ENCODE measurements at regions not wholly inside any gene's neighbourhood (a gene's known extent, or its start where the extent isn't known, plus 50 kb on each side); places are given as distances from the start of the nearest gene placed in this dataset.

- no peak overlapping the region for H3K9ac ChIP-seq
- H3K4me2 ChIP-seq (ENCODE audit: unreplicated experiment): no peak overlapping the region
- H3K27me3 ChIP-seq (replicated peaks; ENCODE audit: insufficient read depth): no peaks in the 10 kb centered on the region
- H3K27ac ChIP-seq: no peak overlapping the region
- no peaks in the 10 kb centered on the region for H3K9me2 ChIP-seq (ENCODE audit: insufficient read depth)
- H3K4me3 ChIP-seq: no peak overlapping the region
- H2AFZ ChIP-seq: no peak overlapping the region
- no peaks in the 10 kb centered on the region for H3F3A ChIP-seq (ENCODE audit: insufficient read depth)
- TF ChIP-seq EZH2 (IDR thresholded peaks at IDR 0.05; ENCODE audit: insufficient read depth, poor library complexity, severe bottlenecking) (no peak), EZH2phosphoT487 (IDR thresholded peaks at IDR 0.05; ENCODE audit: insufficient read depth, low read depth) (no peak)
- WGBS, 2 experiments (ENCODE audit: low coverage in 1 of 2, low lambda C conversion rate in 2 of 2, missing lambda C conversion rate in 2 of 2): 81 to 87% methylated on average over 10 of the region's 10 CpGs
- H3K4me1 ChIP-seq (ENCODE audit: insufficient read depth): no peaks in the 10 kb centered on the region
- in situ Hi-C loops (cut with MboI): no loop called here
- no peaks in the 10 kb centered on the region for H3K79me2 ChIP-seq (ENCODE audit: insufficient read depth)
- DNase-seq: no peak
- no peaks in the 10 kb centered on the region for H3K36me3 ChIP-seq (ENCODE audit: low read depth)
- no peaks in the 10 kb centered on the region for H3K9me3 ChIP-seq (ENCODE audit: low read depth)
- no peaks in the 10 kb centered on the region for H4K20me1 ChIP-seq (ENCODE audit: insufficient read depth)
These were observed 113.0 kb downstream of the LITAF start for GRCh38 chr16:11473728-11474127.

GRCh38 chr16:11474617-11475291, 112.0 kb downstream of the LITAF start:
- Histone ChIP-seq H3K27me3 (replicated peaks; ENCODE audit: insufficient read depth) (no peaks in the 10 kb centered on the region), H3K4me2 (ENCODE audit: unreplicated experiment) (no peak overlapping the region), H3K9ac (no peak overlapping the region), H2AFZ (no peak overlapping the region), H3K36me3 (ENCODE audit: low read depth) (no peaks in the 10 kb centered on the region), H3F3A (ENCODE audit: insufficient read depth) (no peaks in the 10 kb centered on the region), H3K4me1 (ENCODE audit: insufficient read depth) (no peaks in the 10 kb centered on the region), H4K20me1 (ENCODE audit: insufficient read depth) (no peaks in the 10 kb centered on the region), H3K27ac (no peak overlapping the region), H3K9me2 (ENCODE audit: insufficient read depth) (no peaks in the 10 kb centered on the region), H3K9me3 (ENCODE audit: low read depth) (no peaks in the 10 kb centered on the region), H3K4me3 (no peak overlapping the region), H3K79me2 (ENCODE audit: insufficient read depth) (no peaks in the 10 kb centered on the region)
- no peak for DNase-seq
- TF ChIP-seq EZH2phosphoT487 (IDR thresholded peaks at IDR 0.05; ENCODE audit: insufficient read depth, low read depth): no peak
- no peak for TF ChIP-seq EZH2 (IDR thresholded peaks at IDR 0.05; ENCODE audit: insufficient read depth, poor library complexity, severe bottlenecking)
- in situ Hi-C loops (cut with MboI): no loop called here
- 80 to 81% methylated on average over 8 of the region's 8 CpGs for WGBS, 2 experiments (ENCODE audit: low coverage in 1 of 2, low lambda C conversion rate in 2 of 2, missing lambda C conversion rate in 2 of 2)

GRCh38 chr16:11475896-11476630, 110.7 kb downstream of the LITAF start:
- no peak overlapping the region for H3K4me2 ChIP-seq (ENCODE audit: unreplicated experiment)
- in situ Hi-C loops (cut with MboI): no loop called here
- no peaks in the 10 kb centered on the region for H3K9me3 ChIP-seq (ENCODE audit: low read depth)
- H3K79me2 ChIP-seq (ENCODE audit: insufficient read depth): no peaks in the 10 kb centered on the region
- 43 to 54% methylated on average over 8 of the region's 8 CpGs for WGBS, 2 experiments (ENCODE audit: low coverage in 1 of 2, low lambda C conversion rate in 2 of 2, missing lambda C conversion rate in 2 of 2)
- no peaks in the 10 kb centered on the region for H3F3A ChIP-seq (ENCODE audit: insufficient read depth)
- no peak overlapping the region for H3K4me3 ChIP-seq
- H3K4me1 ChIP-seq (ENCODE audit: insufficient read depth): no peaks in the 10 kb centered on the region
- H3K36me3 ChIP-seq (ENCODE audit: low read depth): no peaks in the 10 kb centered on the region
- no peaks in the 10 kb centered on the region for H4K20me1 ChIP-seq (ENCODE audit: insufficient read depth)
- no peak for TF ChIP-seq EZH2phosphoT487 (IDR thresholded peaks at IDR 0.05; ENCODE audit: insufficient read depth, low read depth)
- no peak for TF ChIP-seq EZH2 (IDR thresholded peaks at IDR 0.05; ENCODE audit: insufficient read depth, poor library complexity, severe bottlenecking)
- DNase-seq: no peak
- H3K27me3 ChIP-seq (replicated peaks; ENCODE audit: insufficient read depth): no peaks in the 10 kb centered on the region
- H3K9ac ChIP-seq: no peak overlapping the region
- no peaks in the 10 kb centered on the region for H3K9me2 ChIP-seq (ENCODE audit: insufficient read depth)
- no peak overlapping the region for H2AFZ ChIP-seq
- H3K27ac ChIP-seq: no peak overlapping the region

GRCh38 chr16:11476676-11477075, 110.0 kb downstream of the LITAF start:
- no peak for TF ChIP-seq EZH2phosphoT487 (IDR thresholded peaks at IDR 0.05; ENCODE audit: insufficient read depth, low read depth)
- TF ChIP-seq EZH2 (IDR thresholded peaks at IDR 0.05; ENCODE audit: insufficient read depth, poor library complexity, severe bottlenecking): no peak
- Histone ChIP-seq H3K9ac (no peak overlapping the region), H3K9me3 (ENCODE audit: low read depth) (no peaks in the 10 kb centered on the region), H3K4me3 (no peak overlapping the region), H3F3A (ENCODE audit: insufficient read depth) (no peaks in the 10 kb centered on the region), H3K79me2 (ENCODE audit: insufficient read depth) (no peaks in the 10 kb centered on the region), H3K27me3 (replicated peaks; ENCODE audit: insufficient read depth) (no peaks in the 10 kb centered on the region), H3K4me1 (ENCODE audit: insufficient read depth) (no peaks in the 10 kb centered on the region), H3K27ac (no peak overlapping the region), H4K20me1 (ENCODE audit: insufficient read depth) (no peaks in the 10 kb centered on the region), H3K36me3 (ENCODE audit: low read depth) (no peaks in the 10 kb centered on the region), H3K9me2 (ENCODE audit: insufficient read depth) (no peaks in the 10 kb centered on the region), H2AFZ (no peak overlapping the region), H3K4me2 (ENCODE audit: unreplicated experiment) (no peak overlapping the region)
- 84 to 87% methylated on average over 14 of the region's 14 CpGs for WGBS, 2 experiments (ENCODE audit: low coverage in 1 of 2, low lambda C conversion rate in 2 of 2, missing lambda C conversion rate in 2 of 2)
- no peak for DNase-seq
- in situ Hi-C loops (cut with MboI): no loop called here
